ENCODE measurements at regions not wholly inside any gene's neighbourhood (a gene's known extent, or its start where the extent isn't known, plus 50 kb on each side); places are given as distances from the start of the nearest gene placed in this dataset.
"Not testable (repeated sequence)": the region's sequence is repeated elsewhere in the genome, so short reads cannot be mapped to it uniquely, and the experiment has no call there.

DNA sequence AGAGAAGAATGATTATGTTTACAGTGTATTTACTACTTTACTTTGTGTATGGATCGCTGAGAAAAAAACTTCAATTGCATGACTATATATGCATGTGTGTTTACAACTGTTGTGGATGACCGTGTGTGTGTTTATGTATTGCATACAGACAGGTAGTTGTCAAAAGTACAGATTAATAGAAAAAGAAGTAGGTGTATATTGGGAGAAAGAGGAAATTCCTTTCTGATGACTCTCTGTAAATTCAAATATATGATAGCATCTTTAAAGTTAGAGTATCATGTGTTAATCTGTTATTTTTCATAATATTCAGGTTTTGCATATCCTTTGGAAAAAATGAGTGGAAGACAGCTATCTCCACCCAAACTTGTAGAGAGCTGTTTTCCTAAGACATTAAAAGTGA is 160.4 kb upstream of the AGR3 start:
- in situ Hi-C loops (cut with MboI; ENCODE audit: low pct_unique_long_range_greater_than_20kb, low sequenced_read_pairs, unreplicated experiment), result no loop called here
- TF ChIP-seq, protein P1, sequence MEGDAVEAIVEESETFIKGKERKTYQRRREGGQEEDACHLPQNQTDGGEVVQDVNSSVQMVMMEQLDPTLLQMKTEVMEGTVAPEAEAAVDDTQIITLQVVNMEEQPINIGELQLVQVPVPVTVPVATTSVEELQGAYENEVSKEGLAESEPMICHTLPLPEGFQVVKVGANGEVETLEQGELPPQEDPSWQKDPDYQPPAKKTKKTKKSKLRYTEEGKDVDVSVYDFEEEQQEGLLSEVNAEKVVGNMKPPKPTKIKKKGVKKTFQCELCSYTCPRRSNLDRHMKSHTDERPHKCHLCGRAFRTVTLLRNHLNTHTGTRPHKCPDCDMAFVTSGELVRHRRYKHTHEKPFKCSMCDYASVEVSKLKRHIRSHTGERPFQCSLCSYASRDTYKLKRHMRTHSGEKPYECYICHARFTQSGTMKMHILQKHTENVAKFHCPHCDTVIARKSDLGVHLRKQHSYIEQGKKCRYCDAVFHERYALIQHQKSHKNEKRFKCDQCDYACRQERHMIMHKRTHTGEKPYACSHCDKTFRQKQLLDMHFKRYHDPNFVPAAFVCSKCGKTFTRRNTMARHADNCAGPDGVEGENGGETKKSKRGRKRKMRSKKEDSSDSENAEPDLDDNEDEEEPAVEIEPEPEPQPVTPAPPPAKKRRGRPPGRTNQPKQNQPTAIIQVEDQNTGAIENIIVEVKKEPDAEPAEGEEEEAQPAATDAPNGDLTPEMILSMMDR (IDR thresholded peaks at IDR 0.05; ENCODE audit: extremely low read depth, insufficient read depth, missing control alignments), result no peak
- DNase-seq (ENCODE audit: low spot score), result no peak

DNA sequence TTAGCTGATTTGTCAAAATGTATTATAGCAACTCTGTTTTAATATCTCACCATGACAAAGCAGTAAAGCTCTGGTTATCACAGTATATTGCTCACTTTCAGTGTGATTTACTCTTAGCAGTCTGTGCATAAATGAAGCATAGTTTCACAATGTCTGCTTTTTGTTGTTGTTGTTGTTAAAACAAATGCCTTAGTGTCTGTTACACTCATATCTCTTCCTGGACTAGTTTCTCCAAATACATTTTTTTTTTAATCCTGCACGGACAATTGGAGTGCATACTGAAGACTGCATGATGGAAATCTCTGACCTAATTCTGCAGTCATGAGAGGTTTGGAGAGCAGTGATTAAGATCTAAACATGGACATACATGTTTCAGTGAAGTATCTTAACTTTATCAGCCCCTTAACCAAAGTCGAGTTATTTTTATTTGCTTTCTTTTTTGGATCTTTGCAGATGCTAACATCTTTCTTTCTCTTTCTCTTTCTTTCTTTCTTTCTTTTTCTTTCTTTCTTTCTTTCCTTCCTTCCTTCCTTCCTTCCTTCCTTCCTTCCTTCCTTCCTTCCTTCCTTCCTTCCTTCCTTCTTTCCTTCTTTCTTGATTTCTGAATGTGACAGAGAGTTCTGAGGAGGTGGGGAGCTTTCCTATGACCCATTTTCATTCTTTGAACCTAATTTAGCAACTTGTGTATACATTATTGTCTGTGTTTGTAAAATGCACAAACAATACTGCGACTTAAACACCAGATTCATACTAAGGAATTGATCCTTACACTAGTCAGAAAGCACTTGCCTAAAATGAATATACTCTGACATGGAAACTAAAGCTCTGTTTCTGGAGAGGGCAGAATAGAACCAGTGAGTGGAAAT is 161.5 kb upstream of the AGR3 start:
- in situ Hi-C loops (cut with MboI; ENCODE audit: low pct_unique_long_range_greater_than_20kb, low sequenced_read_pairs, unreplicated experiment), result no loop called here
- DNase-seq (ENCODE audit: low spot score), result no peak
- TF ChIP-seq, protein P1 (IDR thresholded peaks at IDR 0.05; ENCODE audit: extremely low read depth, insufficient read depth, missing control alignments), result no peak

DNA sequence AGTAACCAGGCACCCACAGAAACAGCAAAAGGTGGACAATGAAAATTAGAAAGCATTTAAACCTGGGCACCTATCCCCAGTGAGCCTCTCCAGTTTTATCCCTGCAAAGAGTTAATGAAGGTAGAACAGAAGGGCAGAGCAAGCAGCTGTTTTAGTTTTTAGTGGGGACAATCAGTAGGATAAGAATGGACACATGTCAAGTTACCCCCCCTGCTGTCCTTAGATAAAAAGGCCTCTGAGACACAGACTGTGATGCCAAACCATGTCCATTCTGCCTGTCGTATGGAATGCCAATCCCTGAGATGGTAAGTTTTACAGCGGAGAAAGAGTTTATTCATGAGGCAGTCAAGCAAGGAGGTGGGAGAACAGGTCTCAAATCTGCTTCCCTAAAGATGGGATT is 162.6 kb upstream of the AGR3 start:
- TF ChIP-seq, protein P1 (IDR thresholded peaks at IDR 0.05; ENCODE audit: extremely low read depth, insufficient read depth, missing control alignments), result no peak
- DNase-seq (ENCODE audit: low spot score), result no peak
- in situ Hi-C loops (cut with MboI; ENCODE audit: low pct_unique_long_range_greater_than_20kb, low sequenced_read_pairs, unreplicated experiment), result no loop called here

DNA sequence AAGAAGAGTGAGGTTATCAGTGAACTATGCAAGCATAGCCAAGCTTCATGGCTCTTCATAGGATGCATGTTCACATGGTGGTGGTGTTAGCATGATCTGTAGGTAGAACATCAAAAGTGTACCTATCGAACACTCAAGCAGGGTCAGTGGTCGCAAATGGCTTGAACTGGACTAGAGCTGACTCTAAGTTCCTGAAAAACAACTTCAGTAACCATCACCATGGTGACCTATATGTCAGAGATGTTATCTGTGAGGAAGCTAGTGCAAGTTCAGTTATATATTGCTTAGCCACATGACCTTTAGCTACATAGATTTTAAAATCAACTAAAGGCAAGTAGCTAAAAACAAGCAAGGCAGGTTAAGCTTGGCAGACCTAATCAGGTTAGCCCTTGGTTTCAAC is 163.1 kb upstream of the AGR3 start:
- TF ChIP-seq, protein P1 (IDR thresholded peaks at IDR 0.05; ENCODE audit: extremely low read depth, insufficient read depth, missing control alignments), result no peak
- DNase-seq (ENCODE audit: low spot score), result no peak
- in situ Hi-C loops (cut with MboI; ENCODE audit: low pct_unique_long_range_greater_than_20kb, low sequenced_read_pairs, unreplicated experiment), result no loop called here

DNA sequence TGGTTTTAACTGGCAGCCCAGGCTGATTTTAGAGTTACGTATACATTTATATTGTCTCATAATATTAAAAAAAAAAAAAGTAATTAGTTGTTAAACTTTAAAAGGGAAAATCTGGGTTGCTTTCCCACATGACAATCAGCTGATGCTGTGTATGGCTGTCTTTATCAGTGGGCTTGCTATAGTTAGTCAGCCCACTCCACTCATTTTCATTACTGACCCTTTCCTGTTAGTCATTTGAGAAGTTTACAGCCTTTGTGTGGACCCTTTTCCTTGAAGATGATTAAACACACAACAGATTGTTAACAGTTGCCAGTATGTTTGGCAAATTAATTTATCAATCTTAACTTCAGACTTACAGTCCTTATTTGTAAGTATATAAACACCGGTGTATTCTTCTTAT is 164.5 kb upstream of the AGR3 start:
- DNase-seq (ENCODE audit: low spot score), result no peak
- in situ Hi-C loops (cut with MboI; ENCODE audit: low pct_unique_long_range_greater_than_20kb, low sequenced_read_pairs, unreplicated experiment), result no loop called here
- TF ChIP-seq, protein P1 (IDR thresholded peaks at IDR 0.05; ENCODE audit: extremely low read depth, insufficient read depth, missing control alignments), result no peak

DNA sequence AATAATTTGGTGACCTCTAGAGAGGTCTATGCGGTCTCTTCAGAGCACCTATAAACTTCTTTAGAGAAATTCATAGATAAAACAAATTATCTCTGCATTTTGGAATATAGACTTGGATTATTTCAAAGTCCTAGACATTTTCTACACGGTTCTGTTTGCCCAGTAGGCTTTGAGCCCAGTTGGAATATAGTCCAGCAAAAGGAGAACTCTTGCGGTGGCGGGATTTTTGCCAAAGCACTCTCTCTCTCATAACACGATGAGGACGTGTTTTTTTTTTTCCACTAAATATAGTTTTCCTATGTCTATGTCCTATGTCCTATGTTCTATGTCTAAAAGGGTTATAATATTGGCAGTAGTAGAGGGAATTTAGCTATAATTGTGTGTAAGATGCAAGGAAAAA is 164.9 kb upstream of the AGR3 start:
- in situ Hi-C loops (cut with MboI; ENCODE audit: low pct_unique_long_range_greater_than_20kb, low sequenced_read_pairs, unreplicated experiment), result no loop called here
- TF ChIP-seq, protein P1 (IDR thresholded peaks at IDR 0.05; ENCODE audit: extremely low read depth, insufficient read depth, missing control alignments), result no peak
- no peak for DNase-seq (ENCODE audit: low spot score)

DNA sequence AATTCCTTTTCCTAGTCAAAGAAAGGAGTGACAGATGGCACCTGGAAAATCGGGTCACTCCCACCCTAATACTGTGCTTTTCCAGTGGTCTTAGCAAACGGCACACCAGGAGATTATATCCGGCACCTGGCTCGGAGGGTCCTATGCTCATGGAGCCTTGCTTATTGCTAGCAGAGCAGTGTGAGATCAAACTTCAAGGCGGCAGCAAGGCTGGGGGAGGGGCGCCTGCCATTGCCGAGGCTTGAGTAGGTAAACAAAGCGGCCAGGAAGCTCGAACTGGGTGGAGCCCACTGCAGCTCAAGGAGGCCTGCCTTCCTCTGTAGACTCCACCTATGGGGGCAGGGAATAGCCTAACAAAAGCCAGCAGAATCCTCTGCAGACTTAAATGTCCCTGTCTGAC is 171.4 kb upstream of the AGR3 start:
- DNase-seq (ENCODE audit: low spot score); in situ Hi-C loops (cut with MboI; ENCODE audit: low pct_unique_long_range_greater_than_20kb, low sequenced_read_pairs, unreplicated experiment): not testable (repeated sequence)

Measured in GM13977 (cell line).